HG03135 (cell line): ENCODE measurements at regions not wholly inside any gene's neighbourhood (a gene's known extent, or its start where the extent isn't known, plus 50 kb on each side); places are given as distances from the start of the nearest gene placed in this dataset.

ENCODE experiments used
- ATAC-seq: cut with Tn5 transposase; IDR thresholded peaks from one replicate; pipeline ENCODE4 v1.9.1; 2021; ENCODE audit warnings: mild to moderate bottlenecking, moderate library complexity; ENCODE audit not compliant: unreplicated experiment

GRCh38 chrX:39826813-39827543, 270.8 kb downstream of the BCOR start:
- no peak for ATAC-seq

GRCh38 chrX:39827951-39828350, 269.8 kb downstream of the BCOR start:
- peak; percentile 62 for ATAC-seq

GRCh38 chrX:39828971-39829370, 268.8 kb downstream of the BCOR start:
- ATAC-seq = no peak

- no peak for ATAC-seq
These were observed 267.8 kb downstream of the BCOR start for GRCh38 chrX:39829965-39830364.

- ATAC-seq = no peak
These were observed 267.3 kb downstream of the BCOR start for GRCh38 chrX:39830414-39830813.

GRCh38 chrX:39832211-39832610, 265.5 kb downstream of the BCOR start:
- ATAC-seq = no peak

- no peak for ATAC-seq
These were observed 263.2 kb downstream of the BCOR start for GRCh38 chrX:39834600-39834999.

- no peak for ATAC-seq
These were observed 262.5 kb downstream of the BCOR start for GRCh38 chrX:39835241-39835640.

GRCh38 chrX:39835776-39836175, 262.0 kb downstream of the BCOR start:
- ATAC-seq = no peak

- ATAC-seq = no peak
These were observed 260.8 kb downstream of the BCOR start for GRCh38 chrX:39836802-39837420.

GRCh38 chrX:39837688-39838087, 260.1 kb downstream of the BCOR start:
- ATAC-seq = no peak

- no peak for ATAC-seq
These were observed 258.4 kb downstream of the BCOR start for GRCh38 chrX:39839371-39839770.

GRCh38 chrX:39840133-39840532, 257.6 kb downstream of the BCOR start:
- no peak for ATAC-seq

- no peak for ATAC-seq
These were observed 257.1 kb downstream of the BCOR start for GRCh38 chrX:39840581-39841093.

- no peak for ATAC-seq
These were observed 256.2 kb downstream of the BCOR start for GRCh38 chrX:39841604-39842003.

GRCh38 chrX:39842281-39842973, 255.3 kb downstream of the BCOR start:
- ATAC-seq = no peak

- no peak for ATAC-seq
These were observed 254.4 kb downstream of the BCOR start for GRCh38 chrX:39843318-39843717.

GRCh38 chrX:39845233-39845632, 252.5 kb downstream of the BCOR start:
- no peak for ATAC-seq

GRCh38 chrX:39846460-39846859, 251.3 kb downstream of the BCOR start:
- ATAC-seq = no peak

- ATAC-seq = no peak
These were observed 249.5 kb downstream of the BCOR start for GRCh38 chrX:39848243-39848642.

GRCh38 chrX:39848900-39849299, 248.9 kb downstream of the BCOR start:
- no peak for ATAC-seq

GRCh38 chrX:39850209-39850608, 247.5 kb downstream of the BCOR start:
- ATAC-seq = no peak
